ENCODE measurements at regions not wholly inside any gene's neighbourhood (a gene's known extent, or its start where the extent isn't known, plus 50 kb on each side); places are given as distances from the start of the nearest gene placed in this dataset.
"Not testable (repeated sequence)": the region's sequence is repeated elsewhere in the genome, so short reads cannot be mapped to it uniquely, and the experiment has no call there.

DNA sequence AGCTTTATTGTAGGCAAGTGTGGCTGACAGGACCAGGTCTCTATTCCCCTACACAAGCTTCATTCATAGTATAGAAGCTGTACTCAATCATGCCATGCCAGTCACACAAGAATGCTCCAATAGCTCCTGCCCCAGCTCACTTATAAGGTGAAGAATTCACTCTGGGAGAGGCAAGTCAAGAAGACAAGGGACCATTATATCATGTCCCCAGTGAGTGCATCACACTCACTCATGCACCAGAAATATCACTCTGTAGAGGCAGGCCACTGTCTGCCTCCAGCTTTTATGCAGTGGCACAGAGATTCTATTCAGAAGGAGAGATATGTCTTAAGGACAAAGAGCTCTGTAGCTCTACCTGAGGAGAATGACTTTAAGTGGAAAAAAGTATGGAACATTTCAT, 263.2 kb downstream of the GJA1 start:
- FAIRE-seq, result no peak

DNA sequence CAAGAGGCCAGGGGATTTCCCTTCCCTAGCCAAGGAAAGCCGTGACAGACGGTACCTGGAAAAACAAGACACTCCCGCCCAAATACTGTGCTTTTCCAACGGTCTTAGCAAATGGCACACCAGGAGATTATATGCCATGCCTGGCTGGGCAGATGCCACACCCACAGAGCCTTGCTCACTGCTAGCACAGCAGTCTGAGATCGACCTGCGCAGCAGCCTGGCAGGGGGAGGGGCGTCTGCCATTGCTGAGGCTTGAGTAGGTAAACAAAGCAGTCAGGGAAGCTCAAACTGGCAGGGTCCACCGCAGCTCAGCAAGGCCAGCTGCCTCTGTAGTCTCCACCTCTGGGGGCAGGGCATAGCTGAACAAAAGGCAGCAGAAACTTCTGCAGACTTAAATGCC, 267.7 kb downstream of the GJA1 start:
- not testable (repeated sequence) for FAIRE-seq

DNA sequence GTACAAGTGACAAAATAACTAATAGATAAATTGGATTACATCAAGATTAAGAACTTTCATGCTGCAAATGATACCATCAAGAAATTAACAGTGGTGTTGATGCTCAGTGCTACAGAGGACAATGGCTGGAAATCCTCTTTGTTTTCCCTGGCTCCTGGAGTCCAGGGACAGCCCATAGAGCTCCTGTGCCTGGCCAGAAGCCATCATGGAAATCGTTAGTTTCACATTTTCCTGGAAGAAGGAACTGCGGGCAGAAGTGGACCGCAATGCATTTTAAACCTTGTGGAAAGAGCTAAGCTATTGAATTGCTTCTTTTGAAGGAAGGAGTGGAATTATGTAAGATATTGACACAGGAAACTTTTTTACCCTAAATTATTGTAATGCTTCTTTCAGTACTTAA, 276.0 kb downstream of the GJA1 start:
- no peak for FAIRE-seq

DNA sequence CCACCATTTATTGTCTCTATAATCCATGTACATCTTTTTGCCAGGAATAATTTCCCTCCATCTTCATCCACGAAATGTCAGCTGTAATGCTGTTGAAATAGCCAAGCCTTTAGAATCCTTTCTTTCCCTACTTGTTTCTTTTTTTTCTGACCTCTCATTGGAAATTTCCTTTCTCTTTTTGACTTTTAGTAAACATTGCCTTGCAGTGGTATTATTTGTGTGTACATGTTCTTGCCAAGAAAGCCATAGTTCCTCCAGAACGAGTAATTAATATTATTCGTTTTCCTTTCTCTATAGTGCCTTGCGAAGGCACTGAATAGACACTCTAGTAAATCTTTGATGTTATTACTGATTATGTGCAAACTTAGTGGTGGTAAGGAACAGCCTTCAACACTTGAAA, 282.2 kb downstream of the GJA1 start:
- no peak for FAIRE-seq

DNA sequence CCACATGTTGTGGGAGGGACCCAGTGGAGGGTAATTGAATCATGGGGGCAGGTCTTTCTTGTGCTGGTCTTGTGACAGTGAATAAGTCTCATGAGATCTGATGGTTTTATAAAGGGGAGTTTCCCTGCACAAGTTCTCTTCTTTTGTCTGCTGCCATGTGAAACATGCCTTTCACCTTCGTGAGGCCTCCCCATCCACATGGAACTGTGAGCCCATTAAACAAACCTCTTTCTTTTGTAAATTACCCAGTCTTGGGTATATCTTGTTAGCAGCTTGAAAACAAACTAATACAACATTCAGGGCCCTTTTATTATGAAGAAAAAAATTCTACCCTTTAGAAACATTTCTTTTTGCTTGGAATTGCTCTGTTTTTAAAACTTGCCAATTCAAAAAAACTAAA, 285.4 kb downstream of the GJA1 start:
- FAIRE-seq, result not testable (repeated sequence)

DNA sequence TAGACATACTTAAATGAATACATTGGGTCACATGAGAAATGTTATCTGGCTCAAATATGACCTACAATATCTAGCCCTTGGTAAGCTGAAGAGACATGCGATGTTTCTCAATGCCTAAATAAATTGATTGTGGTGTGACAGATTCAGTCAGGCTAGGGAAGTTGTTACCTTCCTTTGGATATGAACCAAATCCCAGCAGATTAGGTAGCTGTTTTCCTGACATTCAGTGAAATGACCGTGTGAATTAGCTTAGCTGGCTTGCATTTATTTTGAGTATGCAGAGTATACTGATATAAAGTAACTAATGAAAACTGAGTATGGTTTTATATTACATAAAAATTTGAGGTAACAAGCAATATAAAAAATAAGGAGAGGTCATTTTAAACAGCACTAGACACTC, 288.2 kb downstream of the GJA1 start:
- FAIRE-seq, result no peak

DNA sequence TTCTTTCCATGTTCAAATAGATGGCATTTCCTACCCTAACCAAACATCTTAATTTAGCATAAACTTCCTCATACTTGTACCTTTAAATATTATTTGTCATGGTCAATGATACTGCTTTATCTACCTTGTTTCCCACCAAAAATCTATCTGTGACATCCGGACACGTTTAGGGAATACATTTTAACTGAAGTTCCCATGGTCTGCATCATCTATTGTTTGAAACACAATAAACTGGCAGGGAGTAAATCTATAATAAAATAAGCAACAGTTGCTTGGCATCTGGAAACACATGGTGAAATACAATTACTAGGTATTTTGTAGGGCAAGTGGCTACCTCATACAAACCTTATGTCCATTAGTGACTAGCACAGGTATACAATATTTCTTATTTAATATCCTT, 289.1 kb downstream of the GJA1 start:
- no peak for FAIRE-seq

DNA sequence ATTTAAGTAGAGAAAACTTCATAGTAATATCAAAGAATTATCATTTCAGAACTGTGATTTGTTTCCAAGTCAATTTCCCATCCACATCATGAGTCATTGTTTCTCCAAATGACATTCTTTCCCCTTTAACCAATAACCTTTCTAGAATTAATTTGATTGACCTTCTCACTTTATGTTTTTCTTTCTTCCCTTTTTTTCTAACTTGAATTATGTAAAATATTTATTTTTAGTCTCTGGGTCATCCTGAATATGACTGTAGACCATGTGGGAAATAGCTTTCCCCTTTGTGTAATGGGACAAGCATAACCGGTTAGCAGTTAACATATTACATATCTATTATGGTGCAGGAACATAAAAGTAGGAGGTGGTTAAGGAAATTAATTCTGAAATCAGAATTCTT, 291.1 kb downstream of the GJA1 start:
- FAIRE-seq, result no peak

DNA sequence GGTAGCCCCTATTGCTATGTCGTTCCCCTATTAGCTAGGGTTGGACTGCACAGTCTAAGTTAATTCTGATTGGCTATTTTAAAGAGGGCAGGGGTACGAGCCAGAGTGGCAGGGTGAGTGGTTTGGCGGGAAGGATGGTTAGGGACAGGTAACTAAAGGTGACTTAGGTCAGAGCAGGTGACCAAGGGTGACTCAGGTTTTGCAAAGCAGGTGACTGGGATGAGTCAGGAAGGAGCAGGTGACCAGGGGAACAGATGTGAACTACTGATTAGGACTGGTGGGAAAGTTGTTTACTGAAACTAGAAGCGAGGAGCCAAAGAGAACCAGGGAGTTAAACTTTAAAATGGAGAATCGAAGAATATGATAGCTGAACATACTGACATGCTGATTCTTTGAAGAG, 295.2 kb downstream of the GJA1 start:
- no peak for FAIRE-seq

DNA sequence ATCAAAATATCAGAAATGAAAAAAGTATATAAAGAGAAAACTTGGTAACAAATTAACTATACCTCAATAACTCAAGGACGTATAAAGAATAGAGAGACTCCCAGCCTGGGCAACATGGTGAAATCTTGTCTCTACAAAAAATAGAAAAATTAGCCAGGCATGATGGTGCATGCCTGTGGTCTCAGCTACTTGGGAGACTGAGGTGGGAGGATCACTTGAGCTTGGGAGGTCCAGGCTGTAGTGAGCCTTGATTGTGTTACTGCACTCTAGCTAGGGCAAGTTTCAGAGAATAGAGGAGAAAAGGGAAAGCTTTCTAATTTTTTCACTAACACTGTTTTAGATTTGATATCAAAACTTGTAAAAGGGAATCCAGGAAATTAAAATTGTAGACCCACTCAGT, 295.9 kb downstream of the GJA1 start:
- FAIRE-seq, result no peak

DNA sequence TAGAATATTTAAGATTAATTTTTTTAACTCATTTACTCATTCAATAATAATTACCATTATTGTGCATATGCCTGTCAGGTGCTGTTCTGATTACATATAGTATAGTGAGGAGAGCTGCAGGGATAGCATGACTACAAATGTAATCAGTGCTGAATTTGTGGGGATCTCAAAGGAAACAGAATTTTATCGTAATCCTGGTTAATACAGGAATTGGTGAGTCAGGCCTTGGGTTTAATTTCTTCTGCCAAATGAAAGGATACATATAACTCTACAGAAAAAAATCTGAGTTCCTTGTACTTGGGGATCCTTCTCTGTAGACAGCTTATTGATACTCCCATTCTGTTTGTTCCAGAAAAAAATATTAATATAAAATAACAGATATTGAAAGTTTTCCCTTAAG, 297.2 kb downstream of the GJA1 start:
- FAIRE-seq, result no peak

DNA sequence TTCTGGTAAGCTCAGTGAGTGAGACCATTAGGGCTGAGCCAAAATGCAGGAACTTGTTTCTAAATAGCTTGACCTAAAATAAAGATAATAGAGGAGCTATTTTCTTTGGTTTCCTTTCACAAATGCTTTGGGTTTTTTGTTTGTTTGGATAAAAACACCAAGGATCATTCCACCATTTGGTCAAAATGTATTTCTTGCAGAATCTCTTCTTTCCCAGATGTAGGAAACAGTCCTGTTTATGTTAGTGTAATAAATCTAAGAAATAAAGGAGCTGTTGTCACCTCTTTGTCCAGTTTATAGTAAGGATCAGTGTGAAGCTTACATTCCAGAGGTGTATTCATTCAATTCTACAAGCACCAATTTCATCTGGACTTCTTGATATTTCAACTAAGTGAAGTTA, 297.8 kb downstream of the GJA1 start:
- no peak for FAIRE-seq

DNA sequence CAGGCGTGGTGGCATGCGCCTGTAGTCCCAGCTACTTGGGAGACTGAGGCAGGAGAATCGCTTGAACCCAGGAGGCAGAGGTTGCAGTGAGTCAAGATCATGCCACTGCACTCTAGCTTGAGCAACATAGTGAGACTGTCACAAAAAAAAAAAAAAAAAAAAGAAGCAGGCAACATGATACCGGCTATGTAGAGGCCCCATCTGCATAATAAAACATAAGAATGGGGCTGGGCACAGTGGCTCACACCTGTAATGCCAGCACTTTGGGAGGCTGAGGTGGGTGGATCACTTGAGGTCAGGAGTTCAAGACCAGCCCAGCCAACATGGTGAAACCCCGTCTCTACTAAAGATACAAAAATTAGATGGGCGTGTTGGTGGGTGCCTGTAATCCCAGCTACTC, 304.7 kb downstream of the GJA1 start:
- not testable (repeated sequence) for FAIRE-seq

DNA sequence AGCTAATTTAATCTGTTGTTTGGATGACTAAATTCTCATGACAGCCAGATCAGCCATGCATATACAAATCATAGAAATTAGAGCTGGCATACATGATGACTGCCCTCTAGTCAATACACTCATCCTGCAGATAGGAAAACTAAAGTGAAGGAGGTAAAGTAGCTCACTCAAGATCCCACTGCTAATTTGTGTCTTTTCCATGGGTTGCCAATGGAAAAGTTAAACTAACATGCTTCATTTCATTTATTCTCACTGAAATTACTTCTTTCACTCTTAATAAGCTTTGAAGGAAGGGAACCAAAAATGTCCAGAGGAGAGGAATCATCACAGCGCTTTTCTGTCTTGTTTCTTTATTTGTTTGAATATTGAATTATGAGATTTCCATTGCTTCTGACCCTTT, 308.2 kb downstream of the GJA1 start:
- no peak for FAIRE-seq

DNA sequence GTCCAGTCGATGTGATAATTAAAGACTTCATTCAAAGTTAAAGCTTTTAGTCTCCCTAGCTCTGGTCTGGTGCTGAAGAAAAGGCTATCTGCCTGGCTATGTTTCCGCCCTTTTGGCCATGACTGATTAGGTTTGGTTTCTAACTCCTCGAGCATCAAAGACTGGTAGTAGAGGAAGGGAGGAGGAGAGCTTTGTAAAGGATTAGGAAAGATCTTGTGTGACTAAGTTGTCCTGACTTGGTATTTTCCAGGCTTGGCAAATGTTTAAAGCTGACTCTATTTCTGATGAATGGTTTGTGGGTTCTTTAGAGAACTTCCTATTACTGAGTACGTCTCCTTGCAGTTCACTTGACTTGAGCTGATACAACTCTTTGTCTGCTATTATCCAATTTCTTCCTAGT, 312.9 kb downstream of the GJA1 start:
- no peak for FAIRE-seq

DNA sequence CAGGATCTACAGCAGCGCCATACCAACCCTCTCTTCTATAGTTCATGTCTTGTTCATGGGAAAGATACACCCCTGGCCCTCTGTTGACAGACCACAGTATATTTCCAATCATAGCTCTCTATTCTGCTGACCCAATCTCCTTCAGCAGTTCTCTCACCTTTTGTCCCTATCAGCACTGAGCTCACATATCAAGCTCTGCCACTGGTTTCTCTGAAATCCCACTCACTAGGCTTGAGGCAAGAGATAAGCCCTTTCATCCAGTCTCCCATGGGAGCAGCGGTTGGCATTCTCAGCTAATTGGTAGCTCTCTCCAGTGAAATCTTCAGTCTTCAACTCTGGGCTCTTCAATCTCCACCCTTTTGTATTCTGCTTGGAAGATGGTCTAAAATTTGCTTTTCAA, 313.4 kb downstream of the GJA1 start:
- no peak for FAIRE-seq

DNA sequence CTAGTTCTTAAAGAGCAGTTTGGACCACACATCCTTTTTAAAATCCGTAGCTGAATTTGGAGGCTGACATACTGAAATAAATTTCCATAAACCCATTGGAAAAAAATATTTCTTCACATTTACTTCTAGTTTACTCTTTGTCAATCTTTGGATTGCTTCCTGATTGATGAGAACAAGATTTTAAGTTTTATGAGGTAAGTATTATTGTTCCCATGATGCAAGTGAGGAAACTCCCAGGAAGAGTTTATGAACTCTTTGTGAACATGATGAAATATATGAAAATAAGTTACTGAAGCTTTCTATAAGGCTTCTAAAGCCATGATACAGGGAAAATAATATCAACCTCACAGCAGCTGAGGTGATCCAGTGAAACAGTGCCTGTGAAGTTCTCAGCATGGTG, 320.0 kb downstream of the GJA1 start:
- no peak for FAIRE-seq

DNA sequence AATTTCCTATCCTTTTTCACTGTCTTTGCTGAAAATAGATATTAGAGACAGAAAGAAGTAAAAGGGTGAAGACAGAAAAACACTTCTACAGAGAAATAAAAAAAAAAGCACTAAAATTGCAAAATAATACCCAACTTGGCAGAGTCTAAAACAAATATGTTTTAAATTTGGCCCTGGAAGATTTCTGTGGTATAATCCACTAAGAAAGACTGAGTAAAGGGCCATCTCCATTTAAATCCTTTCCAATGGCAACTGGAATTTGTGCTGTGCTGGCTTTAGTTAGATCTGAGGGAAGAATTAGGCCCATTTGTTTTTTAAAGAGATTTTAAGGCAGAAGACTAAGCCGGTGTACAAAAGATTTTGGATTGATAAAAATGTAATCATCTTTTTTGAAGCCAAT, 321.2 kb downstream of the GJA1 start:
- FAIRE-seq, result no peak

DNA sequence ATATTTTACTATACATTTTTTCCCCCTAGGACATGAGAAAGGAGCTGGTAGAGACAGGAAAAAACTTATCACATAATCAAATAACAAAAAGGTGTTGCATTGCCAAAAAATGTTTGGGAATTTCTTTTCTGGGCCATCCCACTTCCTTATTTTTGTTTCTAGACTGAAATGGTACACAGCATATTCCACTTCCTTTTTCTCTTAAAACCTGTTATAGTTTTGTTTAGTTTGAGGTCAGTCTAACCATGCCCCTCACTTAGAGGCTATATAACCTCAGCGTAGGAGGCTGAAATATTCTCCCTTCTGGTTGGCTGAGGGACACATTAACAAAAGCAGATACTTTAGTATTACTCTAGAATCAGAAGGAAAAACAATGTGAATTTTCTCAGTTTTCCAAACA, 323.9 kb downstream of the GJA1 start:
- no peak for FAIRE-seq

DNA sequence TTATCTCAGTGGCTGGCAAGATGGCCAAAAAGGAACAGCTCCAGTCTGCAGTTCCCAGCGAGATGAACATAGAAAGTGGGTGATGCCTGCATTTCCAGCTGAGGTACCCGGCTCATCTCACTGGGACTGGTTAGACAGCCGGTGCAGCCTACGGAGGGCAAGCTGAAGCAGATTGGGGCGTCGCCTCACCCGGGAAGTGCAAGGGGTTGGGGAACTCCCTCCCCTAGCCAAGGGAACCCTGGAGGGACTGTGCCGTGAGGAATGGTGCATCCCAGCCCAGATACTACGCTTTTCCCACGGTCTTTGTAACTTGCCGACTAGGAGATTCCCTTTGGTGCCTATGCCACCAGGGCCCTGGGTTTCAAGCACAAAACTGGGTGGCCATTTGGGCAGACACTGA, 324.7 kb downstream of the GJA1 start:
- FAIRE-seq, result no peak

DNA sequence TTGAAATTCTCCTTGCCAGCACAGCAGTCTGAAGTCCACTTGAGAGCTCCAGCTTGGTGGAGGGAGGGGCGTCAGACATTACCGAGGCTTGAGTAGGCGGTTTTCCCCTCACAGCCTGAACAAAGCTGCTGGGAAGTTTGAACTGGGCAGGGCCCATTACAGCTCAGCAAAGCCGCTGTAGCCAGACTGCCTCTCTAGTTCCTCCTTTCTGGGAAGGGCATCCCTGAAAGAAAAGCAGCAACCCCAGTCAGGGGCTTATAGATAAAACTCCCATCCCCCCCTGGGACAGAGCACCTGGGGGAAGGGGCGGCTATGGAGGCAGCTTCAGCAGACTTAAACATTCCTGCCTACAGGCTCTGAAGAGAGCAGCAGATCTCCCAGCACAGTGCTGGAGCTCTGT, 325.3 kb downstream of the GJA1 start:
- FAIRE-seq, result no peak

DNA sequence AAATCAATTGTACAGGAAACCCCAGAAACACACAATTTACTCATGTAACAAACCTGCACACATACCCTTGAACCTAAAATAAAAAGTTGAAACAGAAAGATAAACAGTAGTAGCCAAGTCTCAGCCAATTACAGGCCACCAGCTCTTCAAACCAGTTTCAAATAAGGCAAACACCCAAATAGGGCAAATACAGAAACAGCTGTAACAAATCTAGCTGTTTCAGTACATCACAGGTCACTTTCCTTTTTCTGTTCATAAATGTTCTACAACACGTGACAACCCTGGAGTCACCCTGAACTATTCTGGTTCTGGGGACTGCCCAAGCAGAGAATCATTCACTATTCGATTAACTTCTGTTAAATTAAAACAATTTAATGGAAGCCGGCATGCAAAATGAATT, 329.0 kb downstream of the GJA1 start:
- no peak for FAIRE-seq

DNA sequence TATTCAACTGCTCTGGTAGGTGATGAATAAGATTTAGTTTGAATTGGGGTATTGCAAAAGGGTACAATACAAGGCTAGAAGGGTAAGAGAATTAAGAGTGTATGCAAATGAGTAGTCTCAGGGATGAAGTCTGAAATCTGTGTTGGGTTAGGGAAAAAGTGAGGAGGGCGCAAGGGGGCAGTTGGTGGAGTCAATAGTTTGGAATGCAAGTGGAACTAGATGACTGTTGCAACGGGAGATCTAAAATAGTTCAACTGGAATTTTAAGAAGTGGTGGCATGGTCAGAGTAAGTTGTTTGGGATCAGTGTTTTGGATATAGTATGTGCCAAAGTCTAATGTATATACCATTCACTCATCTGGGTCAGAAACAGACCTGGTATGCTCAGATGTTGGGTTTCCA, 329.6 kb downstream of the GJA1 start:
- no peak for FAIRE-seq

DNA sequence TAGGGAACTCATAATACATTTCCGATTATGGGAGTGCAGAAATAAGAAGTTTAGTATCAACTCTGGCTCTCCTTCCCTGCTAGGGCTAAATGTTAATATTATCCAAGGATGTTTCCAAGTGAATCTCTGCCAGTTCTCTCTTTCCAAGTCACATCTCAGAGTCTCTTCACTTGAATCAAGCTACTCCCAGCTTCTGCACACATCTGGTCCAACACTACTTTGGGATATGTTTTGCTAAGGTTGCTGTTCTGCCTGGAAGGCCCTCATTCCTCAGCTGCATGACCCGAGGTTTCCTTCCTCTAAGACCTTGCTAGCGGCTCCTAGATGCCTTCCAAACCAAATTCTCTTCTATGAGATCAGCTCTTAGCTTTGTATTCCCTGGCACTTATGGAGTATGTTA, 331.8 kb downstream of the GJA1 start:
- FAIRE-seq, result no peak

DNA sequence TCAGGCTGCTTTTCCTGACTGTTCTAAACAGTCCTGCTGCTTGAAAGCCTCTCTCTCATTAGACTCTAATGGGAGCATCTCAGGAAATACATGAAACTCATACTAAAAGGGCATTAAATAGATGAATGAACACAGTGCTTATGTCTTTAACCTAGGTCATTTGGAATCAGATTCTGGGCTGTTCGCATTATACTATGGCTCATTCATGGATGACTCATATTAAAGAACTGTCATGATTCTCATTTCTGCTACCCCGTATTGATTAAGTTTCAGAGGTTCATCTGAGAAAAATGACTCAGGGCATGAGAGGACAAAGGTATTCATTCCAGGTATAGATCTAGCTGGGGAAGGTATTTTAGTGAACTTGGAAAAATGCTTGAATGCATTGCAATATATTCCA, 335.5 kb downstream of the GJA1 start:
- FAIRE-seq, result no peak

Measured in colon (tissue), 2 donors.